ENCODE measurements at regions not wholly inside any gene's neighbourhood (a gene's known extent, or its start where the extent isn't known, plus 50 kb on each side); places are given as distances from the start of the nearest gene placed in this dataset.

- TF ChIP-seq, protein P1, sequence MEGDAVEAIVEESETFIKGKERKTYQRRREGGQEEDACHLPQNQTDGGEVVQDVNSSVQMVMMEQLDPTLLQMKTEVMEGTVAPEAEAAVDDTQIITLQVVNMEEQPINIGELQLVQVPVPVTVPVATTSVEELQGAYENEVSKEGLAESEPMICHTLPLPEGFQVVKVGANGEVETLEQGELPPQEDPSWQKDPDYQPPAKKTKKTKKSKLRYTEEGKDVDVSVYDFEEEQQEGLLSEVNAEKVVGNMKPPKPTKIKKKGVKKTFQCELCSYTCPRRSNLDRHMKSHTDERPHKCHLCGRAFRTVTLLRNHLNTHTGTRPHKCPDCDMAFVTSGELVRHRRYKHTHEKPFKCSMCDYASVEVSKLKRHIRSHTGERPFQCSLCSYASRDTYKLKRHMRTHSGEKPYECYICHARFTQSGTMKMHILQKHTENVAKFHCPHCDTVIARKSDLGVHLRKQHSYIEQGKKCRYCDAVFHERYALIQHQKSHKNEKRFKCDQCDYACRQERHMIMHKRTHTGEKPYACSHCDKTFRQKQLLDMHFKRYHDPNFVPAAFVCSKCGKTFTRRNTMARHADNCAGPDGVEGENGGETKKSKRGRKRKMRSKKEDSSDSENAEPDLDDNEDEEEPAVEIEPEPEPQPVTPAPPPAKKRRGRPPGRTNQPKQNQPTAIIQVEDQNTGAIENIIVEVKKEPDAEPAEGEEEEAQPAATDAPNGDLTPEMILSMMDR (optimal IDR thresholded peaks at IDR 0.05 in 1 of 3, IDR thresholded peaks at IDR 0.05 in 1 of 3, conservative IDR thresholded peaks at IDR 0.05 in 1 of 3; ENCODE audit: extremely low read depth in 1 of 3, insufficient read depth in 2 of 3, low read length in 3 of 3), result no peak
- no peak for TF ChIP-seq EZH2 (IDR thresholded peaks at IDR 0.05; ENCODE audit: low read length)
Observed at GRCh38 chr2:18456026-18456425, 104.4 kb downstream of the RDH14 start.

All from keratinocyte (primary cell).